Esophagus muscularis mucosa (tissue), 4 donors: ENCODE measurements at regions not wholly inside any gene's neighbourhood (a gene's known extent, or its start where the extent isn't known, plus 50 kb on each side); places are given as distances from the start of the nearest gene placed in this dataset.

Source experiments
- EP300 ChIP-seq: sonication (generic); formaldehyde crosslinking; IDR thresholded peaks from one replicate; pipeline ENCODE4 v1.6.1; 2017; ENCODE audit warnings: antibody characterized with exemption
- POLR2A ChIP-seq: fragments of 450-650 bp; IDR thresholded peaks from one replicate; pipeline ENCODE4 v1.6.1; 2017; ENCODE audit warnings: antibody characterized with exemption, moderate library complexity, mild to moderate bottlenecking, low read depth
- POLR2AphosphoS5 ChIP-seq, 2 donors: sonication (generic); formaldehyde crosslinking; IDR thresholded peaks; one replicate each; pipeline ENCODE4 v1.6.1; 2017; ENCODE audit warnings: antibody characterized with exemption in 2 of 2
- TF ChIP-seq, protein P1 (sequence below), 3 experiments: fragments of 200-600 bp in 2 of 3; fragments of 450-650 bp in 1 of 3; sonication (generic) in 2 of 3; IDR thresholded peaks; one replicate each; pipeline ENCODE4 v1.5.1; 2017 to 2019; ENCODE audit warnings: antibody characterized with exemption in 3 of 3, mild to moderate bottlenecking in 2 of 3, moderate library complexity in 1 of 3

DNA sequence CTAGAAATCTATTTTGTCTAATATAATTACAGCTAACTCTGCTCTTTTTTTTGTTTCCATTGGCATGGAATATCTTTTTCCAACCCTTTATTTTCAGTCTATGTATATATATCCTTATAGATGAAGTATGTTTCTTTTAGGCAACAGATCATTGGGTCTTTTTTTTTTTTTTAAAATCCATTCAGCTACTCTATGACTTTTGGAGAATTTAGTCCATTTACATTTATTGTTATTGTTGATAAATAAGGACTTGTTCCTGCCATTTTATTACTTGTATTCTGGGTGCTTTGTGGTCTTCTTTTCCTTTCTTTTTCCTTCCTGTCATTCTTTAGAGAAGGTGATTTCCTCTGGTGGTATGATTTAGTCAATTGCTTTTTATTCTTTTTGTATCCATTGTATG is 296.8 kb downstream of the SMARCA2 start:
- TF ChIP-seq, protein P1, sequence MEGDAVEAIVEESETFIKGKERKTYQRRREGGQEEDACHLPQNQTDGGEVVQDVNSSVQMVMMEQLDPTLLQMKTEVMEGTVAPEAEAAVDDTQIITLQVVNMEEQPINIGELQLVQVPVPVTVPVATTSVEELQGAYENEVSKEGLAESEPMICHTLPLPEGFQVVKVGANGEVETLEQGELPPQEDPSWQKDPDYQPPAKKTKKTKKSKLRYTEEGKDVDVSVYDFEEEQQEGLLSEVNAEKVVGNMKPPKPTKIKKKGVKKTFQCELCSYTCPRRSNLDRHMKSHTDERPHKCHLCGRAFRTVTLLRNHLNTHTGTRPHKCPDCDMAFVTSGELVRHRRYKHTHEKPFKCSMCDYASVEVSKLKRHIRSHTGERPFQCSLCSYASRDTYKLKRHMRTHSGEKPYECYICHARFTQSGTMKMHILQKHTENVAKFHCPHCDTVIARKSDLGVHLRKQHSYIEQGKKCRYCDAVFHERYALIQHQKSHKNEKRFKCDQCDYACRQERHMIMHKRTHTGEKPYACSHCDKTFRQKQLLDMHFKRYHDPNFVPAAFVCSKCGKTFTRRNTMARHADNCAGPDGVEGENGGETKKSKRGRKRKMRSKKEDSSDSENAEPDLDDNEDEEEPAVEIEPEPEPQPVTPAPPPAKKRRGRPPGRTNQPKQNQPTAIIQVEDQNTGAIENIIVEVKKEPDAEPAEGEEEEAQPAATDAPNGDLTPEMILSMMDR (IDR thresholded peaks at IDR 0.05) = no peak
- TF ChIP-seq POLR2AphosphoS5 (IDR thresholded peaks at IDR 0.05) (no peak), POLR2A (no peak), EP300 (no peak)
